HEK293 (cell line): ENCODE measurements at regions not wholly inside any gene's neighbourhood (a gene's known extent, or its start where the extent isn't known, plus 50 kb on each side); places are given as distances from the start of the nearest gene placed in this dataset.

Experiments
- CTCF ChIA-PET: fragments of 350-600 bp; formaldehyde crosslinking; extraction: SDS; loops from one replicate; lab custom pipeline; 2021; ENCODE audit warnings: antibody characterized with exemption; lab: Yijun Ruan, JAX
- POLR2A ChIA-PET: fragments of 300-600 bp; formaldehyde crosslinking; extraction: SDS; loops from one replicate; lab custom pipeline; 2020; ENCODE audit warnings: antibody characterized with exemption, inconsistent platforms; lab: Yijun Ruan, JAX
- H3K27ac ChIP-seq: fragments of 200-500 bp; sonication (Bioruptor generic); 2 replicates; pipeline ENCODE4 v1.5.1; 2014; ENCODE audit warnings: low read depth, low read length, control low read depth, inconsistent platforms; ENCODE audit errors: extremely low read depth
- H3K36me3 ChIP-seq, 2 experiments: fragments of 200-500 bp in 1 of 2; sonication (Bioruptor generic) in 1 of 2; 1 replicate in 1 of 2; 2 replicates in 1 of 2; pipeline ENCODE4 v1.5.1; 2014 to 2017; ENCODE audit warnings: inconsistent platforms in 2 of 2, low read length in 2 of 2; ENCODE audit not compliant: control insufficient read depth in 2 of 2, insufficient read depth in 1 of 2
- H3K4me1 ChIP-seq: fragments of 200-500 bp; sonication (Bioruptor generic); 2 replicates; pipeline ENCODE4 v1.5.1; 2014; ENCODE audit warnings: mild to moderate bottlenecking, low read length, inconsistent platforms; ENCODE audit not compliant: control insufficient read depth, insufficient read depth
- H3K4me3 ChIP-seq: 2 replicates; pipeline ENCODE4 v1.5.1; 2011; ENCODE audit warnings: low read depth, mild to moderate bottlenecking, control low read depth, low read length, moderate library complexity
- H3K9me3 ChIP-seq: fragments of 200-500 bp; sonication (Bioruptor generic); 2 replicates; pipeline ENCODE4 v1.5.1; 2014; ENCODE audit warnings: low read depth, low read length, inconsistent platforms; ENCODE audit not compliant: control insufficient read depth, insufficient read depth
- GLIS1 ChIP-seq: fragments of 450-650 bp; formaldehyde crosslinking; IDR thresholded peaks from 2 replicates; pipeline ENCODE4 v1.5.1; 2016; ENCODE audit warnings: missing biosample characterization, missing genetic modification characterization
- INSM2 ChIP-seq: fragments of 450-650 bp; formaldehyde crosslinking; IDR thresholded peaks from 2 replicates; pipeline ENCODE4 v1.5.1; 2016; ENCODE audit warnings: missing biosample characterization, missing genetic modification characterization
- OSR2 ChIP-seq: fragments of 450-650 bp; formaldehyde crosslinking; IDR thresholded peaks from 2 replicates; pipeline ENCODE4 v1.5.1; 2016; ENCODE audit warnings: missing biosample characterization, missing genetic modification characterization
- PRDM1 ChIP-seq: fragments of 450-650 bp; formaldehyde crosslinking; IDR thresholded peaks from 2 replicates; pipeline ENCODE4; 2016; ENCODE audit warnings: missing biosample characterization, missing genetic modification characterization
- RBAK ChIP-seq: fragments of 450-650 bp; formaldehyde crosslinking; IDR thresholded peaks from 2 replicates; pipeline ENCODE4 v1.5.1; 2016; ENCODE audit warnings: missing biosample characterization, missing genetic modification characterization
- TCF7L2 ChIP-seq: IDR thresholded peaks from 2 replicates; pipeline ENCODE4 v1.6.1; 2011; ENCODE audit warnings: low read depth, mild to moderate bottlenecking, inconsistent platforms, low read length, moderate library complexity, borderline replicate concordance
- TRIM28 ChIP-seq: IDR thresholded peaks from 2 replicates; pipeline ENCODE4 v1.6.1; 2011; ENCODE audit warnings: low read length, control low read depth, borderline replicate concordance
- ZBTB20 ChIP-seq: fragments of 450-650 bp; formaldehyde crosslinking; IDR thresholded peaks from 2 replicates; pipeline ENCODE4 v1.5.1; 2016; ENCODE audit warnings: missing biosample characterization, missing genetic modification characterization
- ZBTB26 ChIP-seq: fragments of 450-650 bp; formaldehyde crosslinking; optimal IDR thresholded peaks from 2 replicates; pipeline ENCODE3; 2016; ENCODE audit warnings: missing biosample characterization, mild to moderate bottlenecking, missing genetic modification characterization
- ZBTB7A ChIP-seq: fragments of 450-650 bp; formaldehyde crosslinking; IDR thresholded peaks from 2 replicates; pipeline ENCODE4 v1.5.1; 2016; ENCODE audit warnings: low read depth, missing biosample characterization, missing genetic modification characterization
- ZNF10 ChIP-seq: fragments of 450-650 bp; formaldehyde crosslinking; IDR thresholded peaks from 2 replicates; pipeline ENCODE4 v1.5.1; 2017; ENCODE audit warnings: missing biosample characterization, missing genetic modification characterization
- ZNF157 ChIP-seq: fragments of 450-650 bp; formaldehyde crosslinking; IDR thresholded peaks from 2 replicates; pipeline ENCODE4 v1.5.1; 2016; ENCODE audit warnings: missing biosample characterization, missing genetic modification characterization
- ZNF214 ChIP-seq: fragments of 450-650 bp; formaldehyde crosslinking; IDR thresholded peaks from 2 replicates; pipeline ENCODE4 v1.5.1; 2017; ENCODE audit warnings: missing biosample characterization, mild to moderate bottlenecking, missing genetic modification characterization, borderline replicate concordance
- ZNF366 ChIP-seq: fragments of 450-650 bp; formaldehyde crosslinking; conservative IDR thresholded peaks from 2 replicates; pipeline ENCODE4 v1.5.1; 2016; ENCODE audit warnings: missing biosample characterization, missing genetic modification characterization
- ZNF404 ChIP-seq: fragments of 450-650 bp; formaldehyde crosslinking; IDR thresholded peaks from 2 replicates; pipeline ENCODE4 v1.5.1; 2017; ENCODE audit warnings: missing biosample characterization, missing genetic modification characterization
- ZNF510 ChIP-seq: fragments of 450-650 bp; formaldehyde crosslinking; IDR thresholded peaks from 2 replicates; pipeline ENCODE4 v1.5.1; 2018; ENCODE audit warnings: mild to moderate bottlenecking, missing genetic modification characterization, missing biosample characterization; ENCODE audit not compliant: insufficient replicate concordance
- ZNF548 ChIP-seq: fragments of 450-650 bp; formaldehyde crosslinking; IDR thresholded peaks from 2 replicates; pipeline ENCODE4 v1.5.1; 2016; ENCODE audit warnings: missing biosample characterization, missing genetic modification characterization
- ZNF580 ChIP-seq: fragments of 450-650 bp; formaldehyde crosslinking; IDR thresholded peaks from 2 replicates; pipeline ENCODE4 v1.5.1; 2016; ENCODE audit warnings: missing biosample characterization, missing genetic modification characterization
- ZNF610 ChIP-seq: fragments of 450-650 bp; formaldehyde crosslinking; IDR thresholded peaks from 2 replicates; pipeline ENCODE4 v1.5.1; 2016; ENCODE audit warnings: missing biosample characterization, missing genetic modification characterization, borderline replicate concordance
- ZNF629 ChIP-seq: fragments of 450-650 bp; formaldehyde crosslinking; IDR thresholded peaks from 2 replicates; pipeline ENCODE4 v1.5.1; 2017; ENCODE audit warnings: missing biosample characterization, missing genetic modification characterization
- TF ChIP-seq, protein P1 (sequence below): fragments of 450-650 bp; formaldehyde crosslinking; IDR thresholded peaks from 2 replicates; pipeline ENCODE4 v1.5.0; 2017; ENCODE audit warnings: missing biosample characterization, missing genetic modification characterization, borderline replicate concordance
- TF ChIP-seq, protein P2 (sequence below): fragments of 450-650 bp; formaldehyde crosslinking; IDR thresholded peaks from 2 replicates; pipeline ENCODE4 v1.5.1; 2016; ENCODE audit warnings: missing biosample characterization, missing genetic modification characterization, borderline replicate concordance
- TF ChIP-seq, protein P3 (sequence below): fragments of 450-650 bp; IDR thresholded peaks from 2 replicates; pipeline ENCODE4 v1.5.1; 2018; ENCODE audit warnings: missing biosample characterization, mild to moderate bottlenecking, missing genetic modification characterization
- TF ChIP-seq, protein P4 (sequence below): fragments of 450-650 bp; IDR thresholded peaks from 2 replicates; pipeline ENCODE4 v1.5.1; 2018; ENCODE audit warnings: missing biosample characterization, missing genetic modification characterization
- TF ChIP-seq, protein P5 (sequence below): fragments of 450-650 bp; formaldehyde crosslinking; IDR thresholded peaks from 2 replicates; pipeline ENCODE4 v1.5.1; 2017; ENCODE audit warnings: missing biosample characterization, missing genetic modification characterization

- POLR2A ChIA-PET: no interaction called here
- Histone ChIP-seq H3K4me1 (no peaks in the 10 kb centered on the region), H3K9me3 (no peaks in the 10 kb centered on the region), H3K4me3 (no peak overlapping the region), H3K36me3 (no peaks in the 10 kb centered on the region), H3K27ac (no peak overlapping the region)
- TF ChIP-seq ZNF548 (tag by site-specific recombination) (no peak), ZNF629 (tag by site-specific recombination) (no peak), ZNF580 (tag by site-specific recombination) (no peak), ZBTB20 (tag by site-specific recombination) (no peak), ZNF510 (tag by site-specific recombination) (no peak), TCF7L2 (no peak), PRDM1 (tag by site-specific recombination) (no peak), TRIM28 (no peak), ZNF366 (tag by site-specific recombination) (no peak), ZNF10 (tag by site-specific recombination) (no peak), GLIS1 (no peak), ZNF610 (no peak), ZNF404 (tag by site-specific recombination) (no peak)
- TF ChIP-seq, protein P1, sequence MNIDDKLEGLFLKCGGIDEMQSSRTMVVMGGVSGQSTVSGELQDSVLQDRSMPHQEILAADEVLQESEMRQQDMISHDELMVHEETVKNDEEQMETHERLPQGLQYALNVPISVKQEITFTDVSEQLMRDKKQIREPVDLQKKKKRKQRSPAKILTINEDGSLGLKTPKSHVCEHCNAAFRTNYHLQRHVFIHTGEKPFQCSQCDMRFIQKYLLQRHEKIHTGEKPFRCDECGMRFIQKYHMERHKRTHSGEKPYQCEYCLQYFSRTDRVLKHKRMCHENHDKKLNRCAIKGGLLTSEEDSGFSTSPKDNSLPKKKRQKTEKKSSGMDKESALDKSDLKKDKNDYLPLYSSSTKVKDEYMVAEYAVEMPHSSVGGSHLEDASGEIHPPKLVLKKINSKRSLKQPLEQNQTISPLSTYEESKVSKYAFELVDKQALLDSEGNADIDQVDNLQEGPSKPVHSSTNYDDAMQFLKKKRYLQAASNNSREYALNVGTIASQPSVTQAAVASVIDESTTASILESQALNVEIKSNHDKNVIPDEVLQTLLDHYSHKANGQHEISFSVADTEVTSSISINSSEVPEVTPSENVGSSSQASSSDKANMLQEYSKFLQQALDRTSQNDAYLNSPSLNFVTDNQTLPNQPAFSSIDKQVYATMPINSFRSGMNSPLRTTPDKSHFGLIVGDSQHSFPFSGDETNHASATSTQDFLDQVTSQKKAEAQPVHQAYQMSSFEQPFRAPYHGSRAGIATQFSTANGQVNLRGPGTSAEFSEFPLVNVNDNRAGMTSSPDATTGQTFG (tag by site-specific recombination): no peak
- CTCF ChIA-PET: no interaction called here
Measured at GRCh38 chr1:194045416-194045815, 859.0 kb upstream of the B3GALT2 start.

GRCh38 chr1:194044892-194045291, 858.5 kb upstream of the B3GALT2 start:
- no peak overlapping the region for H3K27ac ChIP-seq
- no peaks in the 10 kb centered on the region for H3K36me3 ChIP-seq
- ChIA-PET CTCF (no interaction called here), POLR2A (no interaction called here)
- no peaks in the 10 kb centered on the region for H3K9me3 ChIP-seq
- H3K4me3 ChIP-seq: no peak overlapping the region
- no peaks in the 10 kb centered on the region for H3K4me1 ChIP-seq
- TF ChIP-seq OSR2 (tag by site-specific recombination) (no peak), ZBTB26 (tag by site-specific recombination) (no peak), ZNF157 (tag by site-specific recombination) (no peak), ZBTB7A (tag by site-specific recombination) (no peak), INSM2 (tag by site-specific recombination) (no peak), ZNF214 (tag by site-specific recombination) (no peak), RBAK (tag by site-specific recombination) (no peak)
- TF ChIP-seq, protein P2, sequence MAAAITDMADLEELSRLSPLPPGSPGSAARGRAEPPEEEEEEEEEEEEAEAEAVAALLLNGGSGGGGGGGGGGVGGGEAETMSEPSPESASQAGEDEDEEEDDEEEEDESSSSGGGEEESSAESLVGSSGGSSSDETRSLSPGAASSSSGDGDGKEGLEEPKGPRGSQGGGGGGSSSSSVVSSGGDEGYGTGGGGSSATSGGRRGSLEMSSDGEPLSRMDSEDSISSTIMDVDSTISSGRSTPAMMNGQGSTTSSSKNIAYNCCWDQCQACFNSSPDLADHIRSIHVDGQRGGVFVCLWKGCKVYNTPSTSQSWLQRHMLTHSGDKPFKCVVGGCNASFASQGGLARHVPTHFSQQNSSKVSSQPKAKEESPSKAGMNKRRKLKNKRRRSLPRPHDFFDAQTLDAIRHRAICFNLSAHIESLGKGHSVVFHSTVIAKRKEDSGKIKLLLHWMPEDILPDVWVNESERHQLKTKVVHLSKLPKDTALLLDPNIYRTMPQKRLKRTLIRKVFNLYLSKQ (tag by site-specific recombination): no peak
- TF ChIP-seq, protein P3, sequence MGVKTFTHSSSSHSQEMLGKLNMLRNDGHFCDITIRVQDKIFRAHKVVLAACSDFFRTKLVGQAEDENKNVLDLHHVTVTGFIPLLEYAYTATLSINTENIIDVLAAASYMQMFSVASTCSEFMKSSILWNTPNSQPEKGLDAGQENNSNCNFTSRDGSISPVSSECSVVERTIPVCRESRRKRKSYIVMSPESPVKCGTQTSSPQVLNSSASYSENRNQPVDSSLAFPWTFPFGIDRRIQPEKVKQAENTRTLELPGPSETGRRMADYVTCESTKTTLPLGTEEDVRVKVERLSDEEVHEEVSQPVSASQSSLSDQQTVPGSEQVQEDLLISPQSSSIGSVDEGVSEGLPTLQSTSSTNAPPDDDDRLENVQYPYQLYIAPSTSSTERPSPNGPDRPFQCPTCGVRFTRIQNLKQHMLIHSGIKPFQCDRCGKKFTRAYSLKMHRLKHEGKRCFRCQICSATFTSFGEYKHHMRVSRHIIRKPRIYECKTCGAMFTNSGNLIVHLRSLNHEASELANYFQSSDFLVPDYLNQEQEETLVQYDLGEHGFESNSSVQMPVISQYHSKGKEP (tag by site-specific recombination): no peak
- TF ChIP-seq, protein P4, sequence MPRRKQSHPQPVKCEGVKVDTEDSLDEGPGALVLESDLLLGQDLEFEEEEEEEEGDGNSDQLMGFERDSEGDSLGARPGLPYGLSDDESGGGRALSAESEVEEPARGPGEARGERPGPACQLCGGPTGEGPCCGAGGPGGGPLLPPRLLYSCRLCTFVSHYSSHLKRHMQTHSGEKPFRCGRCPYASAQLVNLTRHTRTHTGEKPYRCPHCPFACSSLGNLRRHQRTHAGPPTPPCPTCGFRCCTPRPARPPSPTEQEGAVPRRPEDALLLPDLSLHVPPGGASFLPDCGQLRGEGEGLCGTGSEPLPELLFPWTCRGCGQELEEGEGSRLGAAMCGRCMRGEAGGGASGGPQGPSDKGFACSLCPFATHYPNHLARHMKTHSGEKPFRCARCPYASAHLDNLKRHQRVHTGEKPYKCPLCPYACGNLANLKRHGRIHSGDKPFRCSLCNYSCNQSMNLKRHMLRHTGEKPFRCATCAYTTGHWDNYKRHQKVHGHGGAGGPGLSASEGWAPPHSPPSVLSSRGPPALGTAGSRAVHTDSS (tag by site-specific recombination): no peak
- TF ChIP-seq, protein P5, sequence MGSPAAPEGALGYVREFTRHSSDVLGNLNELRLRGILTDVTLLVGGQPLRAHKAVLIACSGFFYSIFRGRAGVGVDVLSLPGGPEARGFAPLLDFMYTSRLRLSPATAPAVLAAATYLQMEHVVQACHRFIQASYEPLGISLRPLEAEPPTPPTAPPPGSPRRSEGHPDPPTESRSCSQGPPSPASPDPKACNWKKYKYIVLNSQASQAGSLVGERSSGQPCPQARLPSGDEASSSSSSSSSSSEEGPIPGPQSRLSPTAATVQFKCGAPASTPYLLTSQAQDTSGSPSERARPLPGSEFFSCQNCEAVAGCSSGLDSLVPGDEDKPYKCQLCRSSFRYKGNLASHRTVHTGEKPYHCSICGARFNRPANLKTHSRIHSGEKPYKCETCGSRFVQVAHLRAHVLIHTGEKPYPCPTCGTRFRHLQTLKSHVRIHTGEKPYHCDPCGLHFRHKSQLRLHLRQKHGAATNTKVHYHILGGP (tag by site-specific recombination): no peak
